Fibroblast of mammary gland (primary cell): ENCODE measurements at regions not wholly inside any gene's neighbourhood (a gene's known extent, or its start where the extent isn't known, plus 50 kb on each side); places are given as distances from the start of the nearest gene placed in this dataset.

Source experiments
- DNase-seq: peaks from one replicate; pipeline ENCODE4 v3.0.0-alpha.2; 2010; ENCODE audit warnings: low read depth
- H3K4me3 ChIP-seq: 2 replicates; pipeline ENCODE4 v1.5.1; 2011; ENCODE audit warnings: low read depth, mild to moderate bottlenecking, low read length, moderate library complexity; ENCODE audit not compliant: control insufficient read depth
- CTCF ChIP-seq: conservative IDR thresholded peaks from 2 replicates; pipeline ENCODE4 v1.5.1; 2011; ENCODE audit warnings: low read depth, low read length, inconsistent platforms; ENCODE audit not compliant: control insufficient read depth, insufficient read depth

GRCh38 chr14:84064316-84065125 is 1465.4 kb upstream of the FLRT2 start:
- no peak for TF ChIP-seq CTCF
- no peak for DNase-seq
- no peak overlapping the region for H3K4me3 ChIP-seq

- H3K4me3 ChIP-seq = no peak overlapping the region
- no peak for TF ChIP-seq CTCF
- DNase-seq = no peak
Measured at GRCh38 chr14:84065811-84066210, 1464.1 kb upstream of the FLRT2 start.

- no peak overlapping the region for H3K4me3 ChIP-seq
- no peak for DNase-seq
- no peak for TF ChIP-seq CTCF
Measured at GRCh38 chr14:84068288-84068687, 1461.7 kb upstream of the FLRT2 start.

GRCh38 chr14:84071061-84071460 is 1458.9 kb upstream of the FLRT2 start:
- no peak for DNase-seq
- no peak for TF ChIP-seq CTCF
- H3K4me3 ChIP-seq = no peak overlapping the region

- H3K4me3 ChIP-seq = no peak overlapping the region
- TF ChIP-seq CTCF = no peak
- no peak for DNase-seq
Measured at GRCh38 chr14:84074626-84075025, 1455.3 kb upstream of the FLRT2 start.

GRCh38 chr14:84080944-84081343 is 1449.0 kb upstream of the FLRT2 start:
- H3K4me3 ChIP-seq = no peak overlapping the region
- DNase-seq = peak; percentile 4
- no peak for TF ChIP-seq CTCF
